Stomach (tissue), 4 donors: ENCODE measurements at regions not wholly inside any gene's neighbourhood (a gene's known extent, or its start where the extent isn't known, plus 50 kb on each side); places are given as distances from the start of the nearest gene placed in this dataset.

Experiments
- CTCF ChIP-seq, 7 experiments: fragments of 450-650 bp in 4 of 7; fragments of 200-600 bp in 3 of 7; sonication (generic) in 3 of 7; IDR thresholded peaks; one replicate each; pipeline ENCODE4 v1.5.1; 2016 to 2019; ENCODE audit warnings: antibody characterized with exemption in 7 of 7, control low read depth in 2 of 7, mild to moderate bottlenecking in 1 of 7
- EP300 ChIP-seq: sonication (generic); formaldehyde crosslinking; IDR thresholded peaks from one replicate; pipeline ENCODE4 v1.6.1; 2017; ENCODE audit warnings: antibody characterized with exemption
- POLR2A ChIP-seq, 4 donors: fragments of 450-650 bp; IDR thresholded peaks; one replicate each; pipeline ENCODE4 v1.6.1; 2016; ENCODE audit warnings: antibody characterized with exemption in 4 of 4, control low read depth in 2 of 4, mild to moderate bottlenecking in 1 of 4, moderate library complexity in 1 of 4

GRCh38 chr5:125743939-125744338 lies 679.3 kb upstream of the GRAMD2B start:
- TF ChIP-seq EP300 (no peak), POLR2A (IDR thresholded peaks at IDR 0.05) (no peak), CTCF (IDR thresholded peaks at IDR 0.05) (no peak)
